AG04450 (cell line): ENCODE measurements at regions not wholly inside any gene's neighbourhood (a gene's known extent, or its start where the extent isn't known, plus 50 kb on each side); places are given as distances from the start of the nearest gene placed in this dataset.

Experiments used
- CTCF ChIA-PET: fragments of 300-600, 350-600 bp; formaldehyde crosslinking; extraction: SDS; loops from one replicate; lab custom pipeline; 2022; ENCODE audit warnings: antibody characterized with exemption, inconsistent platforms; lab: Charles Lee
- POLR2A ChIA-PET: fragments of 350-600 bp; formaldehyde crosslinking; extraction: SDS; loops from one replicate; lab custom pipeline; 2021; ENCODE audit warnings: antibody characterized with exemption, inconsistent platforms; lab: Yijun Ruan, JAX
- DNase-seq: peaks from one replicate; pipeline ENCODE4 v3.0.0-alpha.2; 2011; ENCODE audit warnings: low read depth, low spot score
- H3K27ac ChIP-seq: one replicate; pipeline ENCODE4 v1.5.1; 2012; ENCODE audit warnings: low read depth, low read length, control low read depth
- H3K27me3 ChIP-seq: one replicate; pipeline ENCODE4 v1.6.0; 2012; ENCODE audit warnings: low read length; ENCODE audit not compliant: control insufficient read depth, insufficient read depth
- H3K4me3 ChIP-seq: 2 replicates; pipeline ENCODE4 v1.5.1; 2011; ENCODE audit warnings: mild to moderate bottlenecking, low read depth, low read length, control low read depth
- H3K9me3 ChIP-seq: 2 replicates; pipeline ENCODE4 v1.5.1; 2012; ENCODE audit warnings: low read length; ENCODE audit not compliant: control insufficient read depth, insufficient read depth
- TF ChIP-seq, protein P1 (sequence below): IDR thresholded peaks from 2 replicates; pipeline ENCODE4 v1.5.1; 2011; ENCODE audit warnings: low read depth, low read length, control low read depth, inconsistent platforms

DNA sequence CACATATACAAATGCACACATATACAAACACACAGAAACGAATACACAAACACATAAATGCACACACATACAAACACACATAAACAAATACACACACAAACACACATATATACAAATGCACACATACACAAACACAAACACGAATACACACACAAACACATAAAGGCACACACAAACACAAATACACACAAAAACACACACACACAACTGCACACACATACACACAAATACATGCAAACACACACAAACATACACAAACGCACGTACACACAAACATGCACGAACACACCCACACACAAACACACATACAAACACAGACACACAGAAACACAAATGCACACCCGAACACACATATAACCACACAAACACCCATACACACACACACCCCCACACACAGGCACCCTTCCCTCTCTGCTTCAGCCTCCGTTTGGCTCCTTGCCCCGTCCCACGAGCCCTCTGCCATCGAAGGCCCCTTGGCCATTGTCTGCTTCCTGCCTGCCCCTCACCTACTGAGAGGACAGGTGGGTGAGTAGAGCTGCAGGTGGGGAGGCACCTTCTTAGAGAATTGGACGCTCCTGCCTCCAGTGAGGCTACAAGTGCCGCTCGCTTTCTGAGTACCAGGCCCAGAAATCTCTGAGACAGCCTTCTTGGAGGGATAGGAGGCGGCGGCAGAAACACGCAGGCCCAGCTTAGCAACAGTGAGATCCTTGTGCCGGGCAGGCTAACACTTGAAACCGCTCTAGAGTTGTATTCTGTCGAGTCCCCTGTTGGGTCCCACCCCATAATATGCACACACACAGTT, 331.2 kb downstream of the FOXL1 start:
- DNase-seq: no peak
- no peaks in the 10 kb centered on the region for H3K9me3 ChIP-seq
- ChIA-PET POLR2A (no interaction called here), CTCF (no interaction called here)
- no peaks in the 10 kb centered on the region for H3K27me3 ChIP-seq
- TF ChIP-seq, protein P1, sequence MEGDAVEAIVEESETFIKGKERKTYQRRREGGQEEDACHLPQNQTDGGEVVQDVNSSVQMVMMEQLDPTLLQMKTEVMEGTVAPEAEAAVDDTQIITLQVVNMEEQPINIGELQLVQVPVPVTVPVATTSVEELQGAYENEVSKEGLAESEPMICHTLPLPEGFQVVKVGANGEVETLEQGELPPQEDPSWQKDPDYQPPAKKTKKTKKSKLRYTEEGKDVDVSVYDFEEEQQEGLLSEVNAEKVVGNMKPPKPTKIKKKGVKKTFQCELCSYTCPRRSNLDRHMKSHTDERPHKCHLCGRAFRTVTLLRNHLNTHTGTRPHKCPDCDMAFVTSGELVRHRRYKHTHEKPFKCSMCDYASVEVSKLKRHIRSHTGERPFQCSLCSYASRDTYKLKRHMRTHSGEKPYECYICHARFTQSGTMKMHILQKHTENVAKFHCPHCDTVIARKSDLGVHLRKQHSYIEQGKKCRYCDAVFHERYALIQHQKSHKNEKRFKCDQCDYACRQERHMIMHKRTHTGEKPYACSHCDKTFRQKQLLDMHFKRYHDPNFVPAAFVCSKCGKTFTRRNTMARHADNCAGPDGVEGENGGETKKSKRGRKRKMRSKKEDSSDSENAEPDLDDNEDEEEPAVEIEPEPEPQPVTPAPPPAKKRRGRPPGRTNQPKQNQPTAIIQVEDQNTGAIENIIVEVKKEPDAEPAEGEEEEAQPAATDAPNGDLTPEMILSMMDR: no peak
- H3K27ac ChIP-seq: no peak overlapping the region
- H3K4me3 ChIP-seq: no peak overlapping the region

DNA sequence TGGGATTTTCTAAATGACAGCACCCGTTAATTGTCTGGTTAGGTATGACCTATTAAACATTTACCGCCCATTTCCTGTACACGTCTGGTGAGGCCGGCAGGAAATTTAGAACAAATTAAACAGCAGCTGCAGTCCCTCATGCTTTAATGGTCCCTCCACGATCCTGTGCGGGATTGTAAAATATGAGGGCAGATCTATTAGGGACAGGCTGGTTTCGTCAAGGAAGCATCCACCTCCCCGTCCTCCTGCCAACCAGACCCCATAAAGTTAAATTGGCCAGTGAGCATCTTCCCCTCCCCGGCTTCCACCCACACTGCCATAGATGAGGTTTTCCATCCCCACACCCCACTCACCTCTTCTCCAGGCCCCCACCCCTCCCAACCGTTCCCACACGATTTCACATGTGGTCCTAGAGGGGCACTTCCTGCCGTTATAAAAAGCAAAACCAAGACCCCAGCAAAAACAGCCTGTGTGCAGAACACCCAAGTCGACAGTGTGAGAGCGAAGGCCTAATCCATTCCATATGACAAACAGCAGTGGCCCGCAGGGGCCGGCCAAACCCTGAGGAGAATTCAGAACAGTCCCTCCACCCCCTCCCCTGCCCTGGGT, 331.9 kb downstream of the FOXL1 start:
- ChIA-PET CTCF (no interaction called here), POLR2A (no interaction called here)
- H3K27me3 ChIP-seq: no peaks in the 10 kb centered on the region
- H3K4me3 ChIP-seq: no peak overlapping the region
- TF ChIP-seq, protein P1: no peak
- H3K9me3 ChIP-seq: no peaks in the 10 kb centered on the region
- H3K27ac ChIP-seq: no peak overlapping the region
- no peak for DNase-seq

DNA sequence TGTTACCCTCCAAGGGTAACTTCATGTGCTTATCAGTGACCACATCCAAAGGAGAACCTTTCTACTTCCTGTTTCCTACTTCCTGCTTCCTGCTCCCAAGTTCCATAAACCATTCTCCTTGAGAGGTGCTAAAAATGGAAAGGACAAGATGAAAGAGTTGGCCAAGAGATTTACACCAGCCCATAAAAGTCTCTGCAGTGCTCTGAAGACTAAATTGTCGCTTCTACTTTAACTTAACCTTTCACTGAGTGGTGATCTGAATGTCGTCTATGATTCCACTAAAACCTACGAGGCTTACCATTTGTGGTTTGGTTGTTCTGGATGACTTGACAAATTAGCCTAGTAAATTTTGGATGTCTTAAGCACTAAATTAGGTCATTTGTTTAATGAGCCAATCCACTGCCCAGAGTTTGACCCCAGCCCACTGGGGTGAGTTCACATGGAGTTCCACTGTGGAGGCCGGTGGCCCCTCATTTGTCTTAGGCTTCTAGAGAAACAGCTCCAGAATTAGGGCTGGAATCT, 333.1 kb downstream of the FOXL1 start:
- TF ChIP-seq, protein P1: no peak
- Histone ChIP-seq H3K27me3 (no peaks in the 10 kb centered on the region), H3K4me3 (no peak overlapping the region), H3K9me3 (no peaks in the 10 kb centered on the region), H3K27ac (no peak overlapping the region)
- ChIA-PET CTCF (no interaction called here), POLR2A (no interaction called here)
- DNase-seq: no peak

DNA sequence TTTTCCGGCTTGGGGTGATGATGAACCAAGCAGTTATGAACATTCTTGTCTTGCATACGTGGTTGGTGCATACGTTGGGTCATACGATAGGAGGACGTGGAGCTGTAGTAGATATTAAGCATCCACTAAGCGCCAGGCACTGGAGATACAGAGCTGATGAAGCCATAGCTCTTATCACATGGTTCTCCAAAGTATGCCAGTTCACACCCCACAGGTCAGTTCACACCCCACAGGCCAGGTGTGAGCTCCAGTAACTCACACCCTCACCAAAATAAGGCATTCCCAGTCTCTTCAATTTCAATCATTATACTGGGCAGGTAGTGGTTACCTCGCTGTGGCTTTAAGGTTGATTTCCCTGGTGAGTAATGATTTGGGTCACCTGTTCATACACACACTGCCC, 335.5 kb downstream of the FOXL1 start:
- no peak overlapping the region for H3K27ac ChIP-seq
- H3K9me3 ChIP-seq: peaks cover 7% of the 10 kb centered on the region; the same call in 1 of the 2 replicates
- no peak for DNase-seq
- no peaks in the 10 kb centered on the region for H3K27me3 ChIP-seq
- TF ChIP-seq, protein P1: no peak
- ChIA-PET POLR2A (no interaction called here), CTCF (no interaction called here)
- H3K4me3 ChIP-seq: no peak overlapping the region
